Ascending aorta (tissue), 2 donors: ENCODE measurements at regions not wholly inside any gene's neighbourhood (a gene's known extent, or its start where the extent isn't known, plus 50 kb on each side); places are given as distances from the start of the nearest gene placed in this dataset.

ENCODE experiments used
- DNase-seq, 2 donors: peaks; one replicate each; pipeline ENCODE4 v3.0.0-alpha.2; 2019; ENCODE audit warnings: low spot score in 2 of 2
- H3K27ac ChIP-seq, 2 donors: fragments of 200-600 bp; sonication (generic); one replicate each; pipeline ENCODE4 v1.5.1; 2016 to 2017; ENCODE audit warnings: mild to moderate bottlenecking in 1 of 2
- H3K27me3 ChIP-seq: fragments of 200-600 bp; sonication (generic); one replicate; pipeline ENCODE4 v1.5.1; 2017
- H3K36me3 ChIP-seq, 2 donors: fragments of 200-600 bp; sonication (generic); one replicate each; pipeline ENCODE4 v1.5.1; 2016
- H3K4me1 ChIP-seq, 2 donors: fragments of 200-600 bp; sonication (generic); one replicate each; pipeline ENCODE4 v1.5.1; 2016 to 2017; ENCODE audit warnings: mild to moderate bottlenecking in 1 of 2
- H3K4me3 ChIP-seq, 2 donors: fragments of 200-600 bp; sonication (generic); one replicate each; pipeline ENCODE4 v1.5.1; 2016 to 2017; ENCODE audit warnings: mild to moderate bottlenecking in 1 of 2
- H3K9me3 ChIP-seq, 2 donors: fragments of 200-600 bp; sonication (generic); one replicate each; pipeline ENCODE4 v1.5.1; 2016
- intact Hi-C: fragments of 100-400 bp; cut with DNase I; formaldehyde crosslinking; loops from one replicate; pipeline ENCODE4 v1.15.1; 2023
- TF ChIP-seq, protein P1 (sequence below), 3 experiments: fragments of 200-600 bp in 2 of 3; fragments of 450-650 bp in 1 of 3; sonication (generic) in 2 of 3; IDR thresholded peaks; one replicate each; pipeline ENCODE4 v1.5.1; 2016 to 2019; ENCODE audit warnings: antibody characterized with exemption in 3 of 3, mild to moderate bottlenecking in 1 of 3, moderate library complexity in 1 of 3

DNA sequence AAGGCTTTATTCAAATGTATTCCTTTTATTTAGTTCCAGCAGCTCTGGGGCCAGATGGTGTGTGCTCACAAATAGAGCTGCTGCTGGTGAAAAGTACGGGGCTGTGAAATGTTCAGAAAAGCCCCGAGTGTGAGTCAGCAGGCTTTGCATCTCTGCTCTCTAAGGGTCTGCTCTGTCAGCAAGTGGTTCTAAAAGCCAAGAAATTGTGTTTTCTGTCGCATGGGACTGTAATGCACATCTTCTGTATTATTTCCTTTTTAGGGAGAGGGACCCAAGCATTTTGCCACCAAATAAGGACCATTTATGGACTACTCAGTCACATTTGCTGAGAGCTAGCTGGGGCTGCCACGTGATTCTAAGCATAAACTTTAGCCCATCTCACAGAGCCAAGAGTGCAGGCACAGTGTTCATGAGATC is 82.9 kb upstream of the NHS start:
- TF ChIP-seq, protein P1, sequence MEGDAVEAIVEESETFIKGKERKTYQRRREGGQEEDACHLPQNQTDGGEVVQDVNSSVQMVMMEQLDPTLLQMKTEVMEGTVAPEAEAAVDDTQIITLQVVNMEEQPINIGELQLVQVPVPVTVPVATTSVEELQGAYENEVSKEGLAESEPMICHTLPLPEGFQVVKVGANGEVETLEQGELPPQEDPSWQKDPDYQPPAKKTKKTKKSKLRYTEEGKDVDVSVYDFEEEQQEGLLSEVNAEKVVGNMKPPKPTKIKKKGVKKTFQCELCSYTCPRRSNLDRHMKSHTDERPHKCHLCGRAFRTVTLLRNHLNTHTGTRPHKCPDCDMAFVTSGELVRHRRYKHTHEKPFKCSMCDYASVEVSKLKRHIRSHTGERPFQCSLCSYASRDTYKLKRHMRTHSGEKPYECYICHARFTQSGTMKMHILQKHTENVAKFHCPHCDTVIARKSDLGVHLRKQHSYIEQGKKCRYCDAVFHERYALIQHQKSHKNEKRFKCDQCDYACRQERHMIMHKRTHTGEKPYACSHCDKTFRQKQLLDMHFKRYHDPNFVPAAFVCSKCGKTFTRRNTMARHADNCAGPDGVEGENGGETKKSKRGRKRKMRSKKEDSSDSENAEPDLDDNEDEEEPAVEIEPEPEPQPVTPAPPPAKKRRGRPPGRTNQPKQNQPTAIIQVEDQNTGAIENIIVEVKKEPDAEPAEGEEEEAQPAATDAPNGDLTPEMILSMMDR (IDR thresholded peaks at IDR 0.05) = no peak
- Histone ChIP-seq H3K4me1 (no peaks in the 10 kb centered on the region), H3K9me3 (no peaks in the 10 kb centered on the region), H3K27me3 (no peaks in the 10 kb centered on the region), H3K36me3 (no peaks in the 10 kb centered on the region), H3K27ac (peak overlapping the region; percentile 63 to 75), H3K4me3 (no peak overlapping the region)
- intact Hi-C loops = no loop called here
- no peak for DNase-seq

DNA sequence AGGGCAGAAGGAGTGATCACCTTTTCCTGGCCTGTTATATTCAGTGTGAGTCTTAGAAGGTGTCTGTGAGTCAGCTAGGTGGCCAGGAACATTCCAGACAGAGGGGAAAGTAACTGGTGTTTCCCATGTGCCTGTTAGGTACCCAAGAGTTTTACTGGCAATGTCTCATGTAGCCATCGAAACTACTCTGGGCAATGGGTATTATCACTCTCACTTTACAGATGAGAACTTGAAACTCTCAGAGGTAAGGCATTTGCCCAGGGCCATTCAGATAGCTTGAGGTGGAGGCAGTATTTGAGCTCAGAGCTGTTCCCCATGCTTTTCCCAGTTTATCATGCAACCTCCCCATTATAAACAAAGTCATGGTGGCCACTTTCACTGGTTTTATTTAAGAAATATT is 80.4 kb upstream of the NHS start:
- no peaks in the 10 kb centered on the region for H3K9me3 ChIP-seq
- DNase-seq = no peak
- no peaks in the 10 kb centered on the region for H3K36me3 ChIP-seq
- H3K4me3 ChIP-seq = no peak overlapping the region
- intact Hi-C loops = no loop called here
- no peak overlapping the region for H3K27ac ChIP-seq
- H3K4me1 ChIP-seq = no peaks in the 10 kb centered on the region
- no peaks in the 10 kb centered on the region for H3K27me3 ChIP-seq
- TF ChIP-seq, protein P1 (IDR thresholded peaks at IDR 0.05) = no peak

DNA sequence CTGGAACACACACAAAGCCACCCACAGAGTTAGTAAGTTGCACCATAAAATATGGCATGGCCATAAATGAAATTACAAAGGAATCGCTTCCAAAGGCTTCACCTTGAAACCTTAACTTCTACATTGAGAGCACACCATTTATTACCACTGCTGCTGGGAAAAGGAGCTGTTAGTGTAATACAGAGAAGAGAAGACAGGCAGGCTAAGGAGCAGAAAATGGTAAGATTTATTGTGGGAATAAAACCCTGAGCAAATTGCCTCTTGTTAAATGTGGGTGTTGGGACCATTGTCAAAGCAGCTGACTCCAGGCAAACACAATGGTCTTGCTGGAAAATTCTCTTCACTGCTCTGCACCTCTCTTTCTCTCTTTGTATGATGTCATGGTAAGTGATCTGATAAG is 79.2 kb upstream of the NHS start:
- TF ChIP-seq, protein P1 (IDR thresholded peaks at IDR 0.05) = no peak
- Histone ChIP-seq H3K27me3 (no peaks in the 10 kb centered on the region), H3K4me3 (no peak overlapping the region), H3K27ac (no peak overlapping the region), H3K9me3 (no peaks in the 10 kb centered on the region), H3K4me1 (no peaks in the 10 kb centered on the region), H3K36me3 (no peaks in the 10 kb centered on the region)
- no peak for DNase-seq
- intact Hi-C loops = no loop called here

DNA sequence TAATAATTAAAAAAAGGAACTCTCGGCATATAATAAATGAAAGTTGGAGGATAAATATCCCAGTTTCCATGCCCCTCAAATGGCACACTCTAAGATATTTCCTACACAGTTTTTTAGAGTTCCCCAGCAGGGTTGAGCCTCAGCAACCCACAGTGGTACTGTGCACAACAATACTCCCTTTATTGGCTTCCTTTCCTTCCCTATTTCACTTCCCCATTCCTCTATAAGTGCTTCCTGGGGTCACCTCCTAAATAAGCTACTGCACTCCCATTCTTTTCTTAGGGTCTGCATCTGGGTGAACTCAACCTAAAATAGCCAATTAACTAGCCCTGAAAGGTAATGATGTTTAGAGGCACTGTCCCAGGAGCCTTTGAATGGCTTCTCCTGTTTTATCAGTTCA is 76.4 kb upstream of the NHS start:
- Histone ChIP-seq H3K36me3 (no peaks in the 10 kb centered on the region), H3K9me3 (no peaks in the 10 kb centered on the region), H3K27me3 (no peaks in the 10 kb centered on the region), H3K4me3 (no peak overlapping the region), H3K4me1 (no peaks in the 10 kb centered on the region), H3K27ac (no peak overlapping the region)
- DNase-seq = no peak
- intact Hi-C loops = no loop called here
- TF ChIP-seq, protein P1 (IDR thresholded peaks at IDR 0.05) = no peak

DNA sequence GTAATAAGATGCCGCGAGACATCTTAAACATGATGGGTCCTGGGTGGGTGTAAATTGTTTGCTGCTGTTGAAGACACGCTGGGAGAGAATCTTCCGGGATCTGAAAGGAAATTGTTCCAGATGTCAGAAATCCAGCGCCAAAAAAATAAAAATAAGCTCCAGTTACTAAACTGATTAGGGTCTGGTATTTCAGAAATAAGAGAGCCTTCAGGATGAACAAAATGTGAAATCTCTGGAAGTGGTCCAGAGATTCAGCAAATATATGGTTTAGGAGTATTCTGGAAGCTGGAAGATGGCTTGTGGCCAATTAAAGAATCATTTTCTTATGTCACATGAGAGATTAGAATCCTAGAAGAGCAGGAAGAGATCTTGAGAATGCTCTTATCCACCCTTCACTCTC is 75.8 kb upstream of the NHS start:
- no peak overlapping the region for H3K4me3 ChIP-seq
- no peaks in the 10 kb centered on the region for H3K36me3 ChIP-seq
- intact Hi-C loops = no loop called here
- no peaks in the 10 kb centered on the region for H3K4me1 ChIP-seq
- TF ChIP-seq, protein P1 (IDR thresholded peaks at IDR 0.05) = no peak
- no peak overlapping the region for H3K27ac ChIP-seq
- H3K9me3 ChIP-seq = no peaks in the 10 kb centered on the region
- DNase-seq = no peak
- H3K27me3 ChIP-seq = no peaks in the 10 kb centered on the region

DNA sequence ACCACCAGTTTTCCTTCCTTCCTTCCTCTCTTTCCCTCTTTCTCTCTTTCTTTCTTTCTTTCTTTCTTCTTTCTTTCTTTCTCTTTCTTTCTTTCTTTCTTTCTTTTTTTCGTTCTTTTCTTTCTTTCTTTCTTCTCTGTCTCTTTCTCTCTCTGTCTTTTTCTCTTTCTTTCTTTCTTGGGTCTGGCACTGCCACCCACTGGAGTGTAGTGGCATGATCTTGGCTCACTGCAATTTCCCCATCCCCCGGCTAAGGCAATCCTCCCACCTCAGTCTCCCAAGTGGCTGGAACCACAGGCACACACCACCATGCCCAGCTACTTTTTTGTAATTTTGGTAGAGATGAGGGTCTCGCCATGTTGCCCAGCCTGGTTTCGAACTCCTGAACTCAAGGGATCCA is 51.6 kb upstream of the NHS start:
- Histone ChIP-seq H3K9me3 (no peaks in the 10 kb centered on the region), H3K27me3 (no peaks in the 10 kb centered on the region), H3K4me1 (no peaks in the 10 kb centered on the region), H3K27ac (no peak overlapping the region), H3K4me3 (no peak overlapping the region), H3K36me3 (no peaks in the 10 kb centered on the region)
- no peak for DNase-seq
- TF ChIP-seq, protein P1 (IDR thresholded peaks at IDR 0.05) = no peak
- intact Hi-C loops = no loop called here
